Neutrophil (primary cell): ENCODE measurements at regions not wholly inside any gene's neighbourhood (a gene's known extent, or its start where the extent isn't known, plus 50 kb on each side); places are given as distances from the start of the nearest gene placed in this dataset.
"Not testable (repeated sequence)": the region's sequence is repeated elsewhere in the genome, so short reads cannot be mapped to it uniquely, and the experiment has no call there.

Experiments
- H3K27ac ChIP-seq: fragments of 200-600 bp; sonication (generic); 2 replicates; pipeline ENCODE4 v1.5.1; 2016; ENCODE audit warnings: mild to moderate bottlenecking, moderate library complexity
- H3K27me3 ChIP-seq: fragments of 200-600 bp; sonication (generic); 2 replicates; pipeline ENCODE4 v1.6.0; 2016; ENCODE audit warnings: mild to moderate bottlenecking
- H3K36me3 ChIP-seq: fragments of 200-600 bp; sonication (generic); 2 replicates; pipeline ENCODE4 v1.5.1; 2017
- H3K4me1 ChIP-seq, 2 experiments: fragments of 200-600 bp in 1 of 2; sonication (generic) in 1 of 2; 1 replicate in 1 of 2; 2 replicates in 1 of 2; pipeline versions ENCODE4 v1.5.1 to v1.6.1; 2013 to 2016; ENCODE audit warnings: low read depth in 1 of 2, low read length in 1 of 2, mild to moderate bottlenecking in 1 of 2, moderate library complexity in 1 of 2; ENCODE audit not compliant: control insufficient read depth in 1 of 2, insufficient read depth in 1 of 2
- H3K4me3 ChIP-seq, 2 experiments: fragments of 200-600 bp in 1 of 2; sonication (generic) in 1 of 2; 1 replicate in 1 of 2; 2 replicates in 1 of 2; pipeline ENCODE4 v1.5.1; 2013 to 2016; ENCODE audit warnings: low read depth in 1 of 2, low read length in 1 of 2, mild to moderate bottlenecking in 1 of 2, moderate library complexity in 1 of 2
- H3K9me3 ChIP-seq: fragments of 200-600 bp; sonication (generic); 2 replicates; pipeline ENCODE4 v1.5.1; 2016
- TF ChIP-seq, protein P1 (sequence below): fragments of 200-600 bp; sonication (generic); IDR thresholded peaks from 2 replicates; pipeline ENCODE4 v1.5.1; 2016; ENCODE audit warnings: antibody characterized with exemption

GRCh38 chr6:120484146-120484545, 850.1 kb downstream of the TBC1D32 start:
- no peaks in the 10 kb centered on the region for H3K27me3 ChIP-seq
- H3K4me1 ChIP-seq: no peaks in the 10 kb centered on the region
- no peak overlapping the region for H3K27ac ChIP-seq
- TF ChIP-seq, protein P1, sequence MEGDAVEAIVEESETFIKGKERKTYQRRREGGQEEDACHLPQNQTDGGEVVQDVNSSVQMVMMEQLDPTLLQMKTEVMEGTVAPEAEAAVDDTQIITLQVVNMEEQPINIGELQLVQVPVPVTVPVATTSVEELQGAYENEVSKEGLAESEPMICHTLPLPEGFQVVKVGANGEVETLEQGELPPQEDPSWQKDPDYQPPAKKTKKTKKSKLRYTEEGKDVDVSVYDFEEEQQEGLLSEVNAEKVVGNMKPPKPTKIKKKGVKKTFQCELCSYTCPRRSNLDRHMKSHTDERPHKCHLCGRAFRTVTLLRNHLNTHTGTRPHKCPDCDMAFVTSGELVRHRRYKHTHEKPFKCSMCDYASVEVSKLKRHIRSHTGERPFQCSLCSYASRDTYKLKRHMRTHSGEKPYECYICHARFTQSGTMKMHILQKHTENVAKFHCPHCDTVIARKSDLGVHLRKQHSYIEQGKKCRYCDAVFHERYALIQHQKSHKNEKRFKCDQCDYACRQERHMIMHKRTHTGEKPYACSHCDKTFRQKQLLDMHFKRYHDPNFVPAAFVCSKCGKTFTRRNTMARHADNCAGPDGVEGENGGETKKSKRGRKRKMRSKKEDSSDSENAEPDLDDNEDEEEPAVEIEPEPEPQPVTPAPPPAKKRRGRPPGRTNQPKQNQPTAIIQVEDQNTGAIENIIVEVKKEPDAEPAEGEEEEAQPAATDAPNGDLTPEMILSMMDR: no peak
- H3K9me3 ChIP-seq: no peaks in the 10 kb centered on the region
- H3K4me3 ChIP-seq: no peak overlapping the region
- no peaks in the 10 kb centered on the region for H3K36me3 ChIP-seq

GRCh38 chr6:120478650-120479049, 855.6 kb downstream of the TBC1D32 start:
- H3K36me3 ChIP-seq: no peaks in the 10 kb centered on the region
- no peak overlapping the region for H3K27ac ChIP-seq
- TF ChIP-seq, protein P1: no peak
- H3K27me3 ChIP-seq: no peaks in the 10 kb centered on the region
- H3K9me3 ChIP-seq: no peaks in the 10 kb centered on the region
- no peaks in the 10 kb centered on the region for H3K4me1 ChIP-seq
- H3K4me3 ChIP-seq: no peak overlapping the region

GRCh38 chr6:120473804-120474203, 860.5 kb downstream of the TBC1D32 start:
- H3K27me3 ChIP-seq: no peaks in the 10 kb centered on the region
- no peaks in the 10 kb centered on the region for H3K36me3 ChIP-seq
- H3K4me1 ChIP-seq: no peaks in the 10 kb centered on the region
- TF ChIP-seq, protein P1: no peak
- no peaks in the 10 kb centered on the region for H3K9me3 ChIP-seq
- no peak overlapping the region for H3K4me3 ChIP-seq
- H3K27ac ChIP-seq: no peak overlapping the region

- no peaks in the 10 kb centered on the region for H3K36me3 ChIP-seq
- no peak overlapping the region for H3K4me3 ChIP-seq
- no peaks in the 10 kb centered on the region for H3K9me3 ChIP-seq
- TF ChIP-seq, protein P1: no peak
- H3K4me1 ChIP-seq: no peaks in the 10 kb centered on the region
- H3K27ac ChIP-seq: no peak overlapping the region
- H3K27me3 ChIP-seq: no peaks in the 10 kb centered on the region
These were observed 865.8 kb downstream of the TBC1D32 start for GRCh38 chr6:120468486-120468885.

DNA sequence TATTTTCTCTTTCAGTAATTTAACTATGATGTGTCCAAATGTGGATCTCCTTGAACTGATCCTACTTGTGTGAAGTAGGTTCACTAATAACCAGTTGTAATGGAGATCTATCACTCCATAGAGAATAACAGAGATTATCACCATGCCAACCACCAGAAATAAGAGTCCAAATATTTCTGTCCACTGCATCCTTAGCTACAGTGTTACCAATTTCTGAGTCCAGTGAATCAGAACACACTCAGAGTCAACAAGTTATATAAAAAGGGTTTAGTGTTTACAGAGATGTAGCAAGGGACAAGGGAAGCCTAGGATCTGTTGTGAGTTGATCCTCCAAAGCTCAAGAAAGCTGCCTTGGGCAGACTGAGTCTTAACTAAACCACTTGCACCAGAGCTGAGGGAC, 882.8 kb downstream of the TBC1D32 start:
- Histone ChIP-seq H3K36me3 (no peaks in the 10 kb centered on the region), H3K4me3 (no peak overlapping the region), H3K9me3 (no peaks in the 10 kb centered on the region), H3K27ac (no peak overlapping the region), H3K27me3 (no peaks in the 10 kb centered on the region), H3K4me1 (no peaks in the 10 kb centered on the region)
- TF ChIP-seq, protein P1: no peak

DNA sequence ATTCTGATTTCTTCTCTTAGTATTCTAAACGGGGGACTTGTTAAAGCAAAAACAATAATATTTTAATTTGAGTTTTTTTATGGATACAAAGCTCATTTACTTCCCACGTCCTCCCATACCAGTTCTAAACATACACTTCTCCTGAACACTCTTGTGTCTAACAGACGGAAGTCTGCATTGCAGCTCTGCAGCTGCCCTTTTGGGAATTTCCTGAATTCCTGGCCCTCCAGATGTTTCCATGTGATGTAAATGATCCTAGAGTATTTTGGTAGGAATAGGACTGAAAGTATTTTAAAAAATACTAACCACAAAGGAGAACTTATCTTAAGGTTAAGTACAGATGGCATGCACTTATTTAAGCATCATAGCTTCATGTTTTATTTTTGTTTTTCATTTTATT, 886.7 kb downstream of the TBC1D32 start:
- H3K4me1 ChIP-seq: no peaks in the 10 kb centered on the region
- H3K4me3 ChIP-seq: no peak overlapping the region
- TF ChIP-seq, protein P1: no peak
- H3K27ac ChIP-seq: no peak overlapping the region
- H3K9me3 ChIP-seq: no peaks in the 10 kb centered on the region
- H3K27me3 ChIP-seq: no peaks in the 10 kb centered on the region
- no peaks in the 10 kb centered on the region for H3K36me3 ChIP-seq

- H3K27me3 ChIP-seq, H3K9me3 ChIP-seq, H3K27ac ChIP-seq, H3K36me3 ChIP-seq, H3K4me3 ChIP-seq, H3K4me1 ChIP-seq: not testable (repeated sequence)
These were observed 901.4 kb downstream of the TBC1D32 start for GRCh38 chr6:120432840-120433239.
